ENCODE measurements at regions not wholly inside any gene's neighbourhood (a gene's known extent, or its start where the extent isn't known, plus 50 kb on each side); places are given as distances from the start of the nearest gene placed in this dataset.

- Histone ChIP-seq H3K4me1 (ENCODE audit: insufficient read depth, poor library complexity, severe bottlenecking) (no peaks in the 10 kb centered on the region), H3K4me3 (ENCODE audit: severe bottlenecking) (no peak overlapping the region), H3K9me3 (ENCODE audit: severe bottlenecking) (no peaks in the 10 kb centered on the region), H3K36me3 (ENCODE audit: low read depth) (no peaks in the 10 kb centered on the region), H3K27ac (ENCODE audit: poor library complexity, severe bottlenecking) (no peak overlapping the region), H3K27me3 (ENCODE audit: insufficient read depth, poor library complexity, severe bottlenecking) (no peaks in the 10 kb centered on the region)
- TF ChIP-seq CTCF (IDR thresholded peaks at IDR 0.05; ENCODE audit: poor library complexity, severe bottlenecking), result no peak
- DNase-seq (ENCODE audit: low spot score) (no peak), ATAC-seq (ENCODE audit: low read depth) (no peak)
Observed at GRCh38 chr17:15177343-15177742, 87.8 kb downstream of the PMP22 start.

- no peak for DNase-seq (ENCODE audit: low spot score)
- no peak overlapping the region for H3K4me3 ChIP-seq (ENCODE audit: severe bottlenecking)
- H3K27ac ChIP-seq (ENCODE audit: poor library complexity, severe bottlenecking), result no peak overlapping the region
- H3K4me1 ChIP-seq (ENCODE audit: insufficient read depth, poor library complexity, severe bottlenecking), result no peaks in the 10 kb centered on the region
- H3K27me3 ChIP-seq (ENCODE audit: insufficient read depth, poor library complexity, severe bottlenecking), result no peaks in the 10 kb centered on the region
- H3K36me3 ChIP-seq (ENCODE audit: low read depth), result no peaks in the 10 kb centered on the region
- H3K9me3 ChIP-seq (ENCODE audit: severe bottlenecking), result no peaks in the 10 kb centered on the region
- no peak for TF ChIP-seq CTCF (IDR thresholded peaks at IDR 0.05; ENCODE audit: poor library complexity, severe bottlenecking)
- no peak for ATAC-seq (ENCODE audit: low read depth)
Observed at GRCh38 chr17:15175356-15175755, 89.8 kb downstream of the PMP22 start.

- DNase-seq (ENCODE audit: low spot score), result no peak
- Histone ChIP-seq H3K4me1 (ENCODE audit: insufficient read depth, poor library complexity, severe bottlenecking) (no peaks in the 10 kb centered on the region), H3K4me3 (ENCODE audit: severe bottlenecking) (no peak overlapping the region), H3K36me3 (ENCODE audit: low read depth) (no peaks in the 10 kb centered on the region), H3K9me3 (ENCODE audit: severe bottlenecking) (no peaks in the 10 kb centered on the region), H3K27ac (ENCODE audit: poor library complexity, severe bottlenecking) (no peak overlapping the region), H3K27me3 (ENCODE audit: insufficient read depth, poor library complexity, severe bottlenecking) (no peaks in the 10 kb centered on the region)
- TF ChIP-seq CTCF (IDR thresholded peaks at IDR 0.05; ENCODE audit: poor library complexity, severe bottlenecking), result peak; percentile 82
- peak; percentile 87 for ATAC-seq (ENCODE audit: low read depth)
Observed at GRCh38 chr17:15171167-15172047, 93.7 kb downstream of the PMP22 start.

- H3K36me3 ChIP-seq (ENCODE audit: low read depth), result no peaks in the 10 kb centered on the region
- ATAC-seq (ENCODE audit: low read depth), result peak; percentile 46; the same call in 2 of the 3 replicates
- no peaks in the 10 kb centered on the region for H3K9me3 ChIP-seq (ENCODE audit: severe bottlenecking)
- no peak overlapping the region for H3K27ac ChIP-seq (ENCODE audit: poor library complexity, severe bottlenecking)
- no peak for TF ChIP-seq CTCF (IDR thresholded peaks at IDR 0.05; ENCODE audit: poor library complexity, severe bottlenecking)
- no peaks in the 10 kb centered on the region for H3K27me3 ChIP-seq (ENCODE audit: insufficient read depth, poor library complexity, severe bottlenecking)
- H3K4me1 ChIP-seq (ENCODE audit: insufficient read depth, poor library complexity, severe bottlenecking), result no peaks in the 10 kb centered on the region
- H3K4me3 ChIP-seq (ENCODE audit: severe bottlenecking), result no peak overlapping the region
- DNase-seq (ENCODE audit: low spot score), result no peak
Observed at GRCh38 chr17:15169676-15170075, 95.5 kb downstream of the PMP22 start.

- Histone ChIP-seq H3K4me1 (ENCODE audit: insufficient read depth, poor library complexity, severe bottlenecking) (no peaks in the 10 kb centered on the region), H3K9me3 (ENCODE audit: severe bottlenecking) (no peaks in the 10 kb centered on the region), H3K4me3 (ENCODE audit: severe bottlenecking) (no peak overlapping the region), H3K27me3 (ENCODE audit: insufficient read depth, poor library complexity, severe bottlenecking) (no peaks in the 10 kb centered on the region), H3K36me3 (ENCODE audit: low read depth) (no peaks in the 10 kb centered on the region), H3K27ac (ENCODE audit: poor library complexity, severe bottlenecking) (no peak overlapping the region)
- TF ChIP-seq CTCF (IDR thresholded peaks at IDR 0.05; ENCODE audit: poor library complexity, severe bottlenecking), result no peak
- ATAC-seq (ENCODE audit: low read depth) (no peak), DNase-seq (ENCODE audit: low spot score) (no peak)
Observed at GRCh38 chr17:15168379-15168778, 96.7 kb downstream of the PMP22 start.

Measured in RWPE2 (cell line).